SU-DHL-6 (cell line): ENCODE measurements at regions not wholly inside any gene's neighbourhood (a gene's known extent, or its start where the extent isn't known, plus 50 kb on each side); places are given as distances from the start of the nearest gene placed in this dataset.

Experiments
- CTCF ChIP-seq: fragments of 200-600 bp; sonication (generic); IDR thresholded peaks from one replicate; pipeline ENCODE4 v1.5.1; 2017; ENCODE audit warnings: antibody characterized with exemption, mild to moderate bottlenecking, low read length, moderate library complexity; ENCODE audit not compliant: insufficient read depth, poor library complexity, severe bottlenecking
- EZH2phosphoT487 ChIP-seq: fragments of 200-600 bp; sonication (generic), shearing (Covaris generic); conservative IDR thresholded peaks from 2 replicates; pipeline ENCODE4 v1.6.1; 2018; ENCODE audit warnings: mild to moderate bottlenecking, antibody characterized with exemption, low read length, moderate library complexity, mixed read lengths

- TF ChIP-seq CTCF (no peak), EZH2phosphoT487 (no peak)
Observed at GRCh38 chr1:56034222-56034621, 545.1 kb downstream of the PLPP3 start.
